ENCODE measurements at regions not wholly inside any gene's neighbourhood (a gene's known extent, or its start where the extent isn't known, plus 50 kb on each side); places are given as distances from the start of the nearest gene placed in this dataset.
A peak's percentile ranks its signal among the peaks of the same experiment; 100 is the strongest.

- no peak for DNase-seq (ENCODE audit: low spot score)
- no peak overlapping the region for H4K91ac ChIP-seq (ENCODE audit: low read depth, low read length, poor library complexity)
- H3K27ac ChIP-seq (replicated peaks; ENCODE audit: low read length) = no peak overlapping the region
Measured at GRCh38 chr10:44008270-44008916, 359.7 kb upstream of the ZNF32 start.

GRCh38 chr10:44006771-44007170, 358.1 kb upstream of the ZNF32 start:
- H3K9me3 ChIP-seq (replicated peaks in 1 of 2; ENCODE audit: control insufficient read depth in 2 of 2, insufficient read depth in 1 of 2, low read depth in 1 of 2, low read length in 2 of 2) = no peaks in the 10 kb centered on the region
- no peak overlapping the region for H2BK120ac ChIP-seq (ENCODE audit: low read depth, low read length)
- no peak overlapping the region for H4K91ac ChIP-seq (ENCODE audit: low read depth, low read length, poor library complexity)
- no peak overlapping the region for H3K27ac ChIP-seq (replicated peaks; ENCODE audit: low read length)
- no peak overlapping the region for H2AK5ac ChIP-seq (ENCODE audit: low read depth, low read length)
- H3K4me1 ChIP-seq (ENCODE audit: control insufficient read depth in 2 of 2, insufficient read depth in 1 of 2, low read depth in 1 of 2, low read length in 2 of 2) = no peaks in the 10 kb centered on the region
- no peaks in the 10 kb centered on the region for H3K27me3 ChIP-seq (ENCODE audit: control insufficient read depth in 3 of 3, insufficient read depth in 3 of 3, low read depth in 1 of 3, low read length in 3 of 3)
- H2BK15ac ChIP-seq (ENCODE audit: low read length) = no peak overlapping the region
- DNase-seq (ENCODE audit: low spot score) = no peak
- no peak overlapping the region for H4K8ac ChIP-seq (ENCODE audit: low read depth, low read length)
- no peaks in the 10 kb centered on the region for H3K36me3 ChIP-seq (replicated peaks in 1 of 2; ENCODE audit: control insufficient read depth in 2 of 2, insufficient read depth in 2 of 2, low read length in 2 of 2)
- no peak overlapping the region for H3K4me3 ChIP-seq (ENCODE audit: low read length in 2 of 2)
- H3K4ac ChIP-seq (ENCODE audit: low read length) = no peak overlapping the region
- H2BK5ac ChIP-seq (ENCODE audit: low read length) = no peak overlapping the region
- no peaks in the 10 kb centered on the region for H3K79me1 ChIP-seq (ENCODE audit: low read depth, low read length)
- H3K4me2 ChIP-seq (ENCODE audit: insufficient read depth, low read length, poor library complexity, severe bottlenecking) = no peak overlapping the region
- H2BK12ac ChIP-seq (ENCODE audit: low read length) = no peak overlapping the region
- no peak overlapping the region for H2AFZ ChIP-seq (ENCODE audit: low read length)
- H3K14ac ChIP-seq (ENCODE audit: low read length) = no peak overlapping the region
- H3K23ac ChIP-seq (ENCODE audit: low read depth, low read length, poor library complexity) = no peak overlapping the region
- no CpG with 5 or more reads among the region's 1 CpG for WGBS, 2 donors (ENCODE audit: extremely low coverage in 2 of 2, insufficient read length in 2 of 2, insufficient replicate concordance in 1 of 2)
- no peak overlapping the region for H3K18ac ChIP-seq (ENCODE audit: low read length)
- no peak overlapping the region for H3K9ac ChIP-seq (ENCODE audit: low read depth, low read length, poor library complexity)

More at GRCh38 chr10:44008270-44008916, 359.7 kb upstream of the ZNF32 start:
- Histone ChIP-seq H4K8ac (ENCODE audit: low read depth, low read length) (no peak overlapping the region), H3K23ac (ENCODE audit: low read depth, low read length, poor library complexity) (no peak overlapping the region), H2BK15ac (ENCODE audit: low read length) (no peak overlapping the region), H3K79me1 (ENCODE audit: low read depth, low read length) (no peaks in the 10 kb centered on the region), H3K4me1 (ENCODE audit: control insufficient read depth in 2 of 2, insufficient read depth in 1 of 2, low read depth in 1 of 2, low read length in 2 of 2) (no peaks in the 10 kb centered on the region), H3K14ac (ENCODE audit: low read length) (no peak overlapping the region), H3K36me3 (replicated peaks in 1 of 2; ENCODE audit: control insufficient read depth in 2 of 2, insufficient read depth in 2 of 2, low read length in 2 of 2) (no peaks in the 10 kb centered on the region), H2BK120ac (ENCODE audit: low read depth, low read length) (no peak overlapping the region), H2BK12ac (ENCODE audit: low read length) (no peak overlapping the region), H2BK5ac (ENCODE audit: low read length) (no peak overlapping the region), H3K4ac (ENCODE audit: low read length) (no peak overlapping the region), H3K27me3 (ENCODE audit: control insufficient read depth in 3 of 3, insufficient read depth in 3 of 3, low read depth in 1 of 3, low read length in 3 of 3) (no peaks in the 10 kb centered on the region), H3K4me2 (ENCODE audit: insufficient read depth, low read length, poor library complexity, severe bottlenecking) (no peak overlapping the region), H2AFZ (ENCODE audit: low read length) (no peak overlapping the region), H3K9me3 (replicated peaks in 1 of 2; ENCODE audit: control insufficient read depth in 2 of 2, insufficient read depth in 1 of 2, low read depth in 1 of 2, low read length in 2 of 2) (no peaks in the 10 kb centered on the region), H3K4me3 (ENCODE audit: low read length in 2 of 2) (no peak overlapping the region), H3K9ac (ENCODE audit: low read depth, low read length, poor library complexity) (no peak overlapping the region), H2AK5ac (ENCODE audit: low read depth, low read length) (no peak overlapping the region), H3K18ac (ENCODE audit: low read length) (no peak overlapping the region)
- WGBS, 2 donors (ENCODE audit: extremely low coverage in 2 of 2, insufficient read length in 2 of 2, insufficient replicate concordance in 1 of 2) = no CpG with 5 or more reads among the region's 10 CpGs

DNA sequence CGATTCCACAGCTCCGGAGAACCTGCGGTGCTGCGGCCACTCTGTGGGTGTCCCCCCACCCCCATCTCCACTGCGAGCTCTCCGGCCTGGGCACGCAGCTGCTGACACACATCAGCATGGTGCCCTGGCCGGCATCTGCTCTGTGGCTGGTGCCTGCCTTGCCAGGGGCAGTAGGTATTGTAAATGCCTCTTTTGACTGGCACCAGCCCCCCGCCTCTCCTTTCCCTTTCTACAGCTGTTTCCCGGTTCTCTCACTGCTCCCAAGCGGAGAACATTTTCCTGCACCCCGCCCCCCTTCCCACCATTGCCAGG, 357.1 kb upstream of the ZNF32 start:
- Histone ChIP-seq H3K4ac (ENCODE audit: low read length) (no peak overlapping the region), H2BK12ac (ENCODE audit: low read length) (no peak overlapping the region), H4K91ac (ENCODE audit: low read depth, low read length, poor library complexity) (no peak overlapping the region), H3K23ac (ENCODE audit: low read depth, low read length, poor library complexity) (no peak overlapping the region), H4K8ac (ENCODE audit: low read depth, low read length) (no peak overlapping the region), H2BK5ac (ENCODE audit: low read length) (no peak overlapping the region), H3K18ac (ENCODE audit: low read length) (no peak overlapping the region), H2AK5ac (ENCODE audit: low read depth, low read length) (peak overlapping the region; percentile 43), H2AFZ (ENCODE audit: low read length) (no peak overlapping the region), H3K4me3 (ENCODE audit: low read length in 2 of 2) (no peak overlapping the region), H3K14ac (ENCODE audit: low read length) (peak overlapping the region; percentile 31), H3K9me3 (replicated peaks in 1 of 2; ENCODE audit: control insufficient read depth in 2 of 2, insufficient read depth in 1 of 2, low read depth in 1 of 2, low read length in 2 of 2) (no peaks in the 10 kb centered on the region), H2BK15ac (ENCODE audit: low read length) (peak overlapping the region; percentile 41), H3K9ac (ENCODE audit: low read depth, low read length, poor library complexity) (no peak overlapping the region), H3K27me3 (ENCODE audit: control insufficient read depth in 3 of 3, insufficient read depth in 3 of 3, low read depth in 1 of 3, low read length in 3 of 3) (no peaks in the 10 kb centered on the region), H3K4me2 (ENCODE audit: insufficient read depth, low read length, poor library complexity, severe bottlenecking) (no peak overlapping the region), H3K79me1 (ENCODE audit: low read depth, low read length) (no peaks in the 10 kb centered on the region), H3K27ac (replicated peaks; ENCODE audit: low read length) (no peak overlapping the region), H2BK120ac (ENCODE audit: low read depth, low read length) (no peak overlapping the region), H3K36me3 (replicated peaks in 1 of 2; ENCODE audit: control insufficient read depth in 2 of 2, insufficient read depth in 2 of 2, low read length in 2 of 2) (no peaks in the 10 kb centered on the region), H3K4me1 (ENCODE audit: control insufficient read depth in 2 of 2, insufficient read depth in 1 of 2, low read depth in 1 of 2, low read length in 2 of 2) (no peaks in the 10 kb centered on the region)
- DNase-seq (ENCODE audit: low spot score) = no peak
- no CpG with 5 or more reads among the region's 12 CpGs for WGBS, 2 donors (ENCODE audit: extremely low coverage in 2 of 2, insufficient read length in 2 of 2, insufficient replicate concordance in 1 of 2)

GRCh38 chr10:44004913-44005787, 356.5 kb upstream of the ZNF32 start:
- H2BK15ac ChIP-seq (ENCODE audit: low read length) = peak overlapping the region; percentile 41
- H2BK12ac ChIP-seq (ENCODE audit: low read length) = no peak overlapping the region
- peak overlapping the region; percentile 51 for H3K18ac ChIP-seq (ENCODE audit: low read length)
- H3K27me3 ChIP-seq (ENCODE audit: control insufficient read depth in 3 of 3, insufficient read depth in 3 of 3, low read depth in 1 of 3, low read length in 3 of 3) = no peaks in the 10 kb centered on the region
- no peaks in the 10 kb centered on the region for H3K36me3 ChIP-seq (replicated peaks in 1 of 2; ENCODE audit: control insufficient read depth in 2 of 2, insufficient read depth in 2 of 2, low read length in 2 of 2)
- no peaks in the 10 kb centered on the region for H3K4me1 ChIP-seq (ENCODE audit: control insufficient read depth in 2 of 2, insufficient read depth in 1 of 2, low read depth in 1 of 2, low read length in 2 of 2)
- H2BK5ac ChIP-seq (ENCODE audit: low read length) = no peak overlapping the region
- peak overlapping the region; percentile 43 for H2AK5ac ChIP-seq (ENCODE audit: low read depth, low read length)
- H3K4me3 ChIP-seq (ENCODE audit: low read length in 2 of 2) = no peak overlapping the region
- no peaks in the 10 kb centered on the region for H3K79me1 ChIP-seq (ENCODE audit: low read depth, low read length)
- no peaks in the 10 kb centered on the region for H3K9me3 ChIP-seq (replicated peaks in 1 of 2; ENCODE audit: control insufficient read depth in 2 of 2, insufficient read depth in 1 of 2, low read depth in 1 of 2, low read length in 2 of 2)
- no peak overlapping the region for H3K27ac ChIP-seq (replicated peaks; ENCODE audit: low read length)
- no peak for DNase-seq (ENCODE audit: low spot score)
- H2BK120ac ChIP-seq (ENCODE audit: low read depth, low read length) = no peak overlapping the region
- H3K14ac ChIP-seq (ENCODE audit: low read length) = peak overlapping the region; percentile 31
- no peak overlapping the region for H4K8ac ChIP-seq (ENCODE audit: low read depth, low read length)
- no peak overlapping the region for H4K91ac ChIP-seq (ENCODE audit: low read depth, low read length, poor library complexity)
- no peak overlapping the region for H3K9ac ChIP-seq (ENCODE audit: low read depth, low read length, poor library complexity)
- H3K4me2 ChIP-seq (ENCODE audit: insufficient read depth, low read length, poor library complexity, severe bottlenecking) = no peak overlapping the region
- H2AFZ ChIP-seq (ENCODE audit: low read length) = no peak overlapping the region
- no peak overlapping the region for H3K4ac ChIP-seq (ENCODE audit: low read length)
- WGBS, 2 donors (ENCODE audit: extremely low coverage in 2 of 2, insufficient read length in 2 of 2, insufficient replicate concordance in 1 of 2) = no CpG with 5 or more reads among the region's 43 CpGs
- H3K23ac ChIP-seq (ENCODE audit: low read depth, low read length, poor library complexity) = no peak overlapping the region
